ENCODE measurements at regions not wholly inside any gene's neighbourhood (a gene's known extent, or its start where the extent isn't known, plus 50 kb on each side); places are given as distances from the start of the nearest gene placed in this dataset.

- no peak for TF ChIP-seq ARNT (IDR thresholded peaks at IDR 0.05)
- TF ChIP-seq HDGF (IDR thresholded peaks at IDR 0.05; ENCODE audit: borderline replicate concordance), result no peak
- TF ChIP-seq NFRKB (IDR thresholded peaks at IDR 0.05), result no peak
- no peak for TF ChIP-seq ELF4 (IDR thresholded peaks at IDR 0.05)
- no peak for TF ChIP-seq L3MBTL2 (conservative IDR thresholded peaks at IDR 0.05)
- no peak for TF ChIP-seq CTBP1 (IDR thresholded peaks at IDR 0.05; ENCODE audit: borderline replicate concordance)
- TF ChIP-seq BHLHE40 (IDR thresholded peaks at IDR 0.05; ENCODE audit: borderline replicate concordance), result no peak
- no peak for TF ChIP-seq ZNF384 (IDR thresholded peaks at IDR 0.05)
- ChIA-PET POLR2A (no interaction called here), CTCF (no interaction called here)
- DNase-seq (ENCODE audit: extremely low spot score), result no peak
These were observed 569.9 kb downstream of the UQCRFS1 start for GRCh38 chr19:28642787-28643683.

- DNase-seq (ENCODE audit: extremely low spot score), result no peak
- CTCF ChIA-PET, result no interaction called here
- POLR2A ChIA-PET, result no interaction called here
- TF ChIP-seq SUZ12 (IDR thresholded peaks at IDR 0.05) (no peak), CTBP1 (IDR thresholded peaks at IDR 0.05; ENCODE audit: borderline replicate concordance) (no peak), FOXA1 (IDR thresholded peaks at IDR 0.05) (no peak), HDGF (IDR thresholded peaks at IDR 0.05; ENCODE audit: borderline replicate concordance) (no peak), FOXM1 (IDR thresholded peaks at IDR 0.05; ENCODE audit: borderline replicate concordance) (no peak), TARDBP (IDR thresholded peaks at IDR 0.05) (no peak), ZNF384 (IDR thresholded peaks at IDR 0.05) (no peak), ELF4 (IDR thresholded peaks at IDR 0.05) (no peak), SP1 (IDR thresholded peaks at IDR 0.05) (no peak), FOXK2 (IDR thresholded peaks at IDR 0.05) (no peak), PKNOX1 (IDR thresholded peaks at IDR 0.05) (no peak), ARNT (IDR thresholded peaks at IDR 0.05) (no peak)
These were observed 571.6 kb downstream of the UQCRFS1 start for GRCh38 chr19:28641395-28641794.

- TF ChIP-seq SUZ12 (IDR thresholded peaks at IDR 0.05) (no peak), CTBP1 (IDR thresholded peaks at IDR 0.05; ENCODE audit: borderline replicate concordance) (no peak), FOXA1 (IDR thresholded peaks at IDR 0.05) (no peak), NFRKB (IDR thresholded peaks at IDR 0.05) (no peak), FOXM1 (IDR thresholded peaks at IDR 0.05; ENCODE audit: borderline replicate concordance) (no peak), LEF1 (IDR thresholded peaks at IDR 0.05; ENCODE audit: borderline replicate concordance) (no peak), L3MBTL2 (conservative IDR thresholded peaks at IDR 0.05) (no peak), ZNF384 (IDR thresholded peaks at IDR 0.05) (no peak), PKNOX1 (IDR thresholded peaks at IDR 0.05) (no peak), ELF4 (IDR thresholded peaks at IDR 0.05) (no peak), SP1 (IDR thresholded peaks at IDR 0.05) (no peak), BHLHE40 (IDR thresholded peaks at IDR 0.05; ENCODE audit: borderline replicate concordance) (no peak), FOXK2 (IDR thresholded peaks at IDR 0.05) (no peak)
- DNase-seq (ENCODE audit: extremely low spot score), result no peak
- CTCF ChIA-PET, result no interaction called here
- POLR2A ChIA-PET, result no interaction called here
These were observed 572.4 kb downstream of the UQCRFS1 start for GRCh38 chr19:28640506-28640905.

GRCh38 chr19:28638445-28638844, 574.5 kb downstream of the UQCRFS1 start:
- CTCF ChIA-PET, result no interaction called here
- no peak for DNase-seq (ENCODE audit: extremely low spot score)
- POLR2A ChIA-PET, result no interaction called here
- TF ChIP-seq HDGF (IDR thresholded peaks at IDR 0.05; ENCODE audit: borderline replicate concordance) (no peak), NFRKB (IDR thresholded peaks at IDR 0.05) (no peak), FOXK2 (IDR thresholded peaks at IDR 0.05) (no peak), LEF1 (IDR thresholded peaks at IDR 0.05; ENCODE audit: borderline replicate concordance) (no peak), ARNT (IDR thresholded peaks at IDR 0.05) (no peak), SP1 (IDR thresholded peaks at IDR 0.05) (no peak), CTBP1 (IDR thresholded peaks at IDR 0.05; ENCODE audit: borderline replicate concordance) (no peak), L3MBTL2 (conservative IDR thresholded peaks at IDR 0.05) (no peak), FOXA1 (IDR thresholded peaks at IDR 0.05) (no peak), TARDBP (IDR thresholded peaks at IDR 0.05) (no peak), FOXM1 (IDR thresholded peaks at IDR 0.05; ENCODE audit: borderline replicate concordance) (no peak), ZNF384 (IDR thresholded peaks at IDR 0.05) (no peak), PKNOX1 (IDR thresholded peaks at IDR 0.05) (no peak)

GRCh38 chr19:28636706-28637105, 576.2 kb downstream of the UQCRFS1 start:
- DNase-seq (ENCODE audit: extremely low spot score), result no peak
- ChIA-PET CTCF (no interaction called here), POLR2A (no interaction called here)
- TF ChIP-seq CTBP1 (IDR thresholded peaks at IDR 0.05; ENCODE audit: borderline replicate concordance) (no peak), ZNF384 (IDR thresholded peaks at IDR 0.05) (no peak), FOXA1 (IDR thresholded peaks at IDR 0.05) (no peak), NFRKB (IDR thresholded peaks at IDR 0.05) (no peak), FOXK2 (IDR thresholded peaks at IDR 0.05) (no peak)

- DNase-seq (ENCODE audit: extremely low spot score), result no peak
- ChIA-PET POLR2A (no interaction called here), CTCF (no interaction called here)
- TF ChIP-seq PKNOX1 (IDR thresholded peaks at IDR 0.05) (no peak), ARNT (IDR thresholded peaks at IDR 0.05) (no peak), NFRKB (IDR thresholded peaks at IDR 0.05) (no peak), ZNF384 (IDR thresholded peaks at IDR 0.05) (no peak), FOXK2 (IDR thresholded peaks at IDR 0.05) (no peak), FOXA1 (IDR thresholded peaks at IDR 0.05) (no peak), TARDBP (IDR thresholded peaks at IDR 0.05) (no peak), CTBP1 (IDR thresholded peaks at IDR 0.05; ENCODE audit: borderline replicate concordance) (no peak), ELF4 (IDR thresholded peaks at IDR 0.05) (no peak), HDGF (IDR thresholded peaks at IDR 0.05; ENCODE audit: borderline replicate concordance) (no peak), LEF1 (IDR thresholded peaks at IDR 0.05; ENCODE audit: borderline replicate concordance) (no peak), BHLHE40 (IDR thresholded peaks at IDR 0.05; ENCODE audit: borderline replicate concordance) (no peak), FOXM1 (IDR thresholded peaks at IDR 0.05; ENCODE audit: borderline replicate concordance) (no peak), L3MBTL2 (conservative IDR thresholded peaks at IDR 0.05) (no peak), SUZ12 (IDR thresholded peaks at IDR 0.05) (no peak), SP1 (IDR thresholded peaks at IDR 0.05) (no peak)
These were observed 576.8 kb downstream of the UQCRFS1 start for GRCh38 chr19:28636016-28636629.
